ENCODE measurements at regions not wholly inside any gene's neighbourhood (a gene's known extent, or its start where the extent isn't known, plus 50 kb on each side); places are given as distances from the start of the nearest gene placed in this dataset.

DNA sequence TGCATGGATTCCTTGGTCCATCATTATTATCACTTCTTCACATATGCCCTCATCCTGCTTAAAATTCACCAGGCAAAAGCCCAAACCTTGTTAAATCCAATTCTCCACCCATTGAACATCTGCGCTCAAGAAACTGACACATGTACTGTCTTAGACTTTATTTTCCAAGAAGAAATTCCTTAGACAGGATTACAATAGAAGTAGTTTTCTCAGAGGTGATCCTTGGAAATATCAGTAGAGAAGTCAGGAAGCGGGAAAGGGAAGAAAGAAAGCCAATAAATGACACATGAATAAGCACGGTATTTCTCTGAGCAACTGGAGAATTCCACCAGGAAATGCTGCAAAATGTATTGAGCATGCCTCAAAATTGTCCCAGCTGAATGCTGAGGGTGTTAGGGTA, 90.2 kb downstream of the FOXD1 start:
- TF ChIP-seq, protein P1, sequence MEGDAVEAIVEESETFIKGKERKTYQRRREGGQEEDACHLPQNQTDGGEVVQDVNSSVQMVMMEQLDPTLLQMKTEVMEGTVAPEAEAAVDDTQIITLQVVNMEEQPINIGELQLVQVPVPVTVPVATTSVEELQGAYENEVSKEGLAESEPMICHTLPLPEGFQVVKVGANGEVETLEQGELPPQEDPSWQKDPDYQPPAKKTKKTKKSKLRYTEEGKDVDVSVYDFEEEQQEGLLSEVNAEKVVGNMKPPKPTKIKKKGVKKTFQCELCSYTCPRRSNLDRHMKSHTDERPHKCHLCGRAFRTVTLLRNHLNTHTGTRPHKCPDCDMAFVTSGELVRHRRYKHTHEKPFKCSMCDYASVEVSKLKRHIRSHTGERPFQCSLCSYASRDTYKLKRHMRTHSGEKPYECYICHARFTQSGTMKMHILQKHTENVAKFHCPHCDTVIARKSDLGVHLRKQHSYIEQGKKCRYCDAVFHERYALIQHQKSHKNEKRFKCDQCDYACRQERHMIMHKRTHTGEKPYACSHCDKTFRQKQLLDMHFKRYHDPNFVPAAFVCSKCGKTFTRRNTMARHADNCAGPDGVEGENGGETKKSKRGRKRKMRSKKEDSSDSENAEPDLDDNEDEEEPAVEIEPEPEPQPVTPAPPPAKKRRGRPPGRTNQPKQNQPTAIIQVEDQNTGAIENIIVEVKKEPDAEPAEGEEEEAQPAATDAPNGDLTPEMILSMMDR (conservative IDR thresholded peaks at IDR 0.05), result no peak
- peaks cover 57% of the 10 kb centered on the region for H3K27me3 Mint-ChIP-seq
- H3K9me3 Mint-ChIP-seq, result peaks cover 5% of the 10 kb centered on the region
- no peaks in the 10 kb centered on the region for H3K36me3 Mint-ChIP-seq
- no peak overlapping the region for H3K27ac Mint-ChIP-seq
- H3K4me3 Mint-ChIP-seq, result no peak overlapping the region
- H3K4me1 Mint-ChIP-seq (ENCODE audit: unreplicated experiment), result no peaks in the 10 kb centered on the region
- DNase-seq (ENCODE audit: extremely low spot score, unreplicated experiment), result no peak

DNA sequence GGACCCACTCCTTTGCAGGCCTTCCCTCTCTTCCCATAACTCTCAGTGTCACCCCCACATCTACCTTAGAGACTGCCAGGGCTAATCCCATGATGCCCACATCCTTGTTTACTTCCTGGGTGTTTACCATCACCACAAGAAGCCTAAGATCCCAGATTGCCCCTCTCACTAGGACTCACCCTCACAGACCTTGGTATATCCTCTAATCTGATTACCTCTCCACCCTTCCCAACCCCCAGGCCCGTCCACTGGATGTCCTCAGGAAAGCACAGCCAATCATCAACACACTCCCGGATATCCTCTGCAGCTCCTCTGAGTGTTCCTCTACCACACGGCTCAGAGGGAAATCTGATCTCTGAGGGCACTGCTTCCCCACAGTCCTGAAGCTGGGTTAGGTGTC, 91.0 kb downstream of the FOXD1 start:
- H3K27ac Mint-ChIP-seq, result no peak overlapping the region
- TF ChIP-seq, protein P1 (conservative IDR thresholded peaks at IDR 0.05), result no peak
- H3K27me3 Mint-ChIP-seq, result peaks cover 60% of the 10 kb centered on the region
- H3K9me3 Mint-ChIP-seq, result peaks cover 5% of the 10 kb centered on the region
- no peaks in the 10 kb centered on the region for H3K36me3 Mint-ChIP-seq
- H3K4me1 Mint-ChIP-seq (ENCODE audit: unreplicated experiment), result no peaks in the 10 kb centered on the region
- DNase-seq (ENCODE audit: extremely low spot score, unreplicated experiment), result no peak
- no peak overlapping the region for H3K4me3 Mint-ChIP-seq

DNA sequence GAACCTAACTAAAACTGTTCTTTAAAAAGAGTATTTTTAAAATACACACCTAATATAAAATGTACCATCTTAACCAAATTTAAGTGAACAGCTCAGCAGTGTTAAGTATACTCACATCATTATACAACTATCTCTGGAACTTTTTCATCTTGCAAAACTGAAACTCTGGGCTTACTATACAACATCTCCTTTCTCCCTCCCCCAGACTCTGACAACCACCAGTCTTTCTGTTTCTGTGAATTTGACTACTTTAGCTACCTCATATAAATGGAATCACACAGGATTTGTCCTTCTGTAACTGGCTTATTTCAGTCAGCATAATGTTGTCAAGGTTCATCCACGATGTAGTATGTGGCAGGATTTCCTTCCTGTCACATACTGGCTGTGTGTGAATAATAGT, 93.5 kb downstream of the FOXD1 start:
- no peaks in the 10 kb centered on the region for H3K36me3 Mint-ChIP-seq
- peaks cover 71% of the 10 kb centered on the region for H3K27me3 Mint-ChIP-seq
- TF ChIP-seq, protein P1 (conservative IDR thresholded peaks at IDR 0.05), result no peak
- H3K27ac Mint-ChIP-seq, result no peak overlapping the region
- no peak overlapping the region for H3K4me3 Mint-ChIP-seq
- no peak for DNase-seq (ENCODE audit: extremely low spot score, unreplicated experiment)
- peaks cover 7% of the 10 kb centered on the region for H3K9me3 Mint-ChIP-seq
- H3K4me1 Mint-ChIP-seq (ENCODE audit: unreplicated experiment), result no peaks in the 10 kb centered on the region

DNA sequence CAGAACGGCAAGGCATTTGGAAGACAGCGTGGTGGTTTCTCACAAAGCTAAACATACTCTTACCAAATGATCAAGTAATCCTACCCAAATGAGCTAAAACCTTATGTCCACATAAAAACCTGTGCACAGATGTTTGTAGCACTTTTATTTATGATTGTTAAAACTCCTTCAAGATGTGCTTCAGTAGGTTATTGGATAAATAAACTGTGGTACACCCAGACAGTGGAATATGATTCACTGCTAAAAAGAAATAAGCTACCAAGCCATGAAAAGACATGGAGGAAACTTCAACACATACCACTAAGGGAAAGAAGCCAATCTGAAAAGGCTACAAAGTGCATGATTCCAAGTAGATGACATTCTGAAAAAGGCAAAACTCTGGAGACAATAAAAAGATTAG, 94.2 kb downstream of the FOXD1 start:
- TF ChIP-seq, protein P1 (conservative IDR thresholded peaks at IDR 0.05), result no peak
- H3K4me1 Mint-ChIP-seq (ENCODE audit: unreplicated experiment), result no peaks in the 10 kb centered on the region
- DNase-seq (ENCODE audit: extremely low spot score, unreplicated experiment), result no peak
- no peak overlapping the region for H3K27ac Mint-ChIP-seq
- H3K27me3 Mint-ChIP-seq, result peaks cover 73% of the 10 kb centered on the region
- H3K9me3 Mint-ChIP-seq, result peaks cover 7% of the 10 kb centered on the region
- H3K36me3 Mint-ChIP-seq, result no peaks in the 10 kb centered on the region
- H3K4me3 Mint-ChIP-seq, result no peak overlapping the region

DNA sequence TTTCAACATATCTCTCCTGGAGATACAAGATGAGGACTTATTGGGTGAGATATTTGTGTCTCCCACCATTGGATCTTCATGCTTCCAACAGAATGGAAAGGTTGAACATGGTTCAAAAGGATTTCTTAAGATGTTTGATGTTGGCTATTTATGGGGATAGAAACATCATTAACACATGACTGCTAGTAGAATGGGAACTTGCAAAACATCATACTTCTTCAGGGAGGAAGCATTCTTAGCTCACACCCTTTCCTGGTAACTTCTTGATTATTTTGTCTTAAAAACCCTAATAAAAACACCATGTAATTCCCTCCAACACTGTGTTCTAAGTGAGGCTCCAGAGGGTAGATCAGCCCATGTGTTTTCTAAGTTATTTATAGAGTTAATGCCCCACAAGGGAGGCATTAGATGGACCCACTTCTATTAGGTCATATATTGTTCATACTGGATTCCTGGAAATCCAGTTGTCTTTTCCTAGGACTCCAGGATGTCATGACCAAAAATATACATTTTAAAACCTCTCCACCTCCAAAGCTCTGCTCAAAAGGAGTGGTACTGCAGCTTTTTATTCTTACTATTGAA, 95.8 kb downstream of the FOXD1 start:
- H3K4me1 Mint-ChIP-seq (ENCODE audit: unreplicated experiment), result no peaks in the 10 kb centered on the region
- no peak overlapping the region for H3K27ac Mint-ChIP-seq
- no peak for DNase-seq (ENCODE audit: extremely low spot score, unreplicated experiment)
- peaks cover 75% of the 10 kb centered on the region for H3K27me3 Mint-ChIP-seq
- no peak overlapping the region for H3K4me3 Mint-ChIP-seq
- no peaks in the 10 kb centered on the region for H3K36me3 Mint-ChIP-seq
- H3K9me3 Mint-ChIP-seq, result peaks cover 7% of the 10 kb centered on the region
- TF ChIP-seq, protein P1 (conservative IDR thresholded peaks at IDR 0.05), result no peak

DNA sequence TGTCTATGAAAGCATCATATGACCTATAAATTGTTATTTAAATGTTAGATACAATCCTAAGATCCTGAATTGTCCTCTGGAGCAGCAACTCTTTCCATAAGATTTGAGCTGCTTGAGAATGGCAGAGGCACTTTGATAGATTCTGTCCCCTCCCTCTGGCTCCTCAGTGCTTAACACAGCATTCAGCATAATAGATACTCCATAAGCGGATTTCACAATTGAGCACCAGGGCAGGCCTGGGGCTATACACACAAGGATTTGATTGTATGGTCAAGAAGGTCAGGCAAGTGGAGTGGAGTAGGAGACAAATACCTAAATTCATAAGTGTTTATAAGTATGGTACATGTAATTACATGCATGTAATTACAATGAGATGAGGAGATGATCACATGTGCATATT, 96.3 kb downstream of the FOXD1 start:
- no peak for DNase-seq (ENCODE audit: extremely low spot score, unreplicated experiment)
- H3K4me3 Mint-ChIP-seq, result no peak overlapping the region
- H3K4me1 Mint-ChIP-seq (ENCODE audit: unreplicated experiment), result no peaks in the 10 kb centered on the region
- H3K36me3 Mint-ChIP-seq, result no peaks in the 10 kb centered on the region
- TF ChIP-seq, protein P1 (conservative IDR thresholded peaks at IDR 0.05), result no peak
- no peak overlapping the region for H3K27ac Mint-ChIP-seq
- H3K9me3 Mint-ChIP-seq, result peaks cover 11% of the 10 kb centered on the region
- peaks cover 73% of the 10 kb centered on the region for H3K27me3 Mint-ChIP-seq
